22Rv1 (cell line): ENCODE measurements at regions not wholly inside any gene's neighbourhood (a gene's known extent, or its start where the extent isn't known, plus 50 kb on each side); places are given as distances from the start of the nearest gene placed in this dataset.

Experiments used
- CTCF ChIP-seq: fragments of 450-650 bp; IDR thresholded peaks from 2 replicates; pipeline ENCODE4 v1.5.1; 2017; ENCODE audit warnings: mild to moderate bottlenecking
- ZFX ChIP-seq: fragments of 450-650 bp; IDR thresholded peaks from 2 replicates; pipeline ENCODE4 v1.6.1; 2017; ENCODE audit warnings: antibody characterized with exemption, borderline replicate concordance

- no peak for TF ChIP-seq CTCF
- no peak for TF ChIP-seq ZFX
These were observed 169.3 kb upstream of the BET1 start for GRCh38 chr7:94173436-94173835.
